ENCODE measurements at regions not wholly inside any gene's neighbourhood (a gene's known extent, or its start where the extent isn't known, plus 50 kb on each side); places are given as distances from the start of the nearest gene placed in this dataset.

DNA sequence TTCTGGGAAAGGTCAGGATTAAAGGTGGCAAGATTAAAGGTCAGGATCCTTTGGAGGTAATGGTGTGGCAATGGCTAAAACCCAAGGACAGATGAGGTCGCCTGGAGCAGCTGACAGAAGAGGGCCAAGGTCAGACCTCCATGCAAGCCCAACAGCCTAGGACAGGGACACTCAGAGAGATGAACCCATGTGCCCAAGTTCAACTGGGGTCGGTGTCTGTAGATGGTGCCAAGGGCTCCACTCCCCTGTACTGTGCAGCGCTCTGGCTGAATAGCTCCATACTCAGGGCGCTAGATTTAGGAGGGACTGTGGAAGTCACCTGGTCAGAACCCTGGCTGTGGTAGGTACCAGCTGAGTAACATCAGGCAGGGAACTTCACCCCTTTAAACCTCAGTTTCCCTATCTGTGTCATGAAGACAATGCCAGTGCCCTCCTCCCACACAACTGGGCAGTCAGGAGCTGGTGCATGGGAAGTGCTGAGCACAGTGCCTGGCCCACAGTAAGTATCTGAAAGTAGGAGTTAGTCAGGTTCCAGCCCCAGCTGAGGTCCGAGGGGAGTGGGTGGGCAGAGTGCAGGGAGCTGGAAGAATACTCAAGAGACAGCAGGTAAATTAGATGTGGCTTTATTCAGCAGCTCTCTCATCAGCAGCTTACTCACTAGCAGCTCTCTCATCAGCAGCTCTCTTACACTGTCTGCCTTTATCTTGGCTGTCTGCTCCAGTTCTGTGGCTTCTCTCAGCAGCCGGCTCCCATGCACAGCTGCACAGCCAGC lies 327.1 kb downstream of the GLRX3 start:
- no peak for DNase-seq

- DNase-seq = no peak
Observed at GRCh38 chr10:130463876-130464364, 327.7 kb downstream of the GLRX3 start.

DNA sequence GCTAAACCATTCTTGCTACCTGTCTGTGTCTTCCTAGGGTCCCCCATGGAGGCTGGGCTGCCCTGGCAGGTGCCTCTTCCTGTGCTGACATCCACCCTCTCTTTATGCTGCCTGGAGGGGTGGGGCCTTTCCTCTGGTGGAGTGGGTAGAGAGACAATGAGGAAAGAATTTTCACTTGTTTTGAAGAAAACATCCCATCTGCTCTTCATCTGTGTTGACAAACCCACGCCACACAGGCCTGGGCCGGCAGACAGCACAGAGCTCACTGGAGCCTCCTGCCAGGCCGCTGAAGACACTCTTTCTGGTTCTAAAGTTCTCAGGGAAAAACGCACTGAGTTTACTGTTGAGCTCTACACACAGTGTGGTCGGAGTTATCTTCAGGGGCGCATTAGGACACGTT lies 328.2 kb downstream of the GLRX3 start:
- DNase-seq = no peak

GRCh38 chr10:130466271-130466997 lies 330.2 kb downstream of the GLRX3 start:
- DNase-seq = no peak

DNA sequence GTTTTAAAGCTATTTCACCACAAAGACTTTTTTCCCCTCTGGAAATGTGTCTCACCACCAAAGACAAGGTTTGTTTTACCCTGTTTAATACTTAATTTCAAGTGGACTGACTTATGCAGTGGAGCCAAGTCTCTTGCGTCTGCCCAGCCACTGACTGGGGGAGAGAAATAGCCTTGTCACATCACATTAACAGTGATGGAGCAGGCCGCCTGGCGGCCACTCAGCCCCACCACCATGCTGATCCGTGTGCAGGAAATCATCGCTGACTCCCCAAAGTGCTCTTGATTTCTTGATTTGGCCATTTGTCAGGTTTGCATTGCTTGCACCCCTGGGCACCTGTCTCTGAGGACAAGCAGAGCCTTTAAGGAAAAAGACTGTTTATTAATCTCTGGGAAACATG lies 334.1 kb downstream of the GLRX3 start:
- DNase-seq = no peak

- no peak for DNase-seq
Observed at GRCh38 chr10:130470973-130471372, 334.8 kb downstream of the GLRX3 start.

GRCh38 chr10:130471486-130471885 lies 335.3 kb downstream of the GLRX3 start:
- DNase-seq = no peak

DNA sequence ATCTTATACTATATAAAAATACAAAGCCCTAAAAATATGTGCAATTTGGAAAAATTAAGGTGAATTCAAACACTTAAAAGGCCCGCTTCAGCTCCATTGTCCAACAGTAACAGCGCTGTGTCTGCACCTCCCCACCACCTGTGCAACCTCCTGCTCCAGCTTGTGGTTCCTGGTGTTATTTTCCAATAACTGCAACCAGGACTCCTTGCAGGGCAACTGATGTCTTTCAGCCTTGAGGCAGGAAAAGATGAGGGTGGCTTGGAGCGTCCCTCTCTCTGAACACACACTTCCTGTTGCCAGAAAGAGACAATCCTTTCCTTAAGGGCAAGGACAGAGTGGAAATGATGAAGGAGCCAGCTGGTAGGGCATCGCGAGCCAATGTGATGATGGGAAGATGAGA lies 336.0 kb downstream of the GLRX3 start:
- DNase-seq = no peak

DNA sequence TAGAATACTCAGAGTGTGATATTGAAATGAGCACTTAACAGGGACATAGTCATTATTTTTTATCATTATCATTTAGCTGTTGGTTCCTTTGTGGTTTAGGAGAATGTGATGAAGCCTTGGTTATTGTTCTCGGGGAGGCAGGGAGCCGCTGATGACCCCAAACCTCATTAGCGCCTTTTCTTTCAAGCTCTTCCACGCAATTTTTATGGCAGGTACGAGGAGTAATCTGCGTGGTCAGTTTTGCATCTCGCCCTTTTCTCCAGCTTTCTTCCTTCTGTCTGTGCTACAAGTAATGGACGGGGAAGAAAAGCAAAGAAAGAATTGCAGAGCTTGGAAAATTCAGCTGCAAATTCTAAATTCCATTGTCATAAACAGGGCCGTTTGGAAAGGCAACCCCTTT lies 338.4 kb downstream of the GLRX3 start:
- no peak for DNase-seq

GRCh38 chr10:130477360-130477759 lies 341.2 kb downstream of the GLRX3 start:
- DNase-seq = no peak

DNA sequence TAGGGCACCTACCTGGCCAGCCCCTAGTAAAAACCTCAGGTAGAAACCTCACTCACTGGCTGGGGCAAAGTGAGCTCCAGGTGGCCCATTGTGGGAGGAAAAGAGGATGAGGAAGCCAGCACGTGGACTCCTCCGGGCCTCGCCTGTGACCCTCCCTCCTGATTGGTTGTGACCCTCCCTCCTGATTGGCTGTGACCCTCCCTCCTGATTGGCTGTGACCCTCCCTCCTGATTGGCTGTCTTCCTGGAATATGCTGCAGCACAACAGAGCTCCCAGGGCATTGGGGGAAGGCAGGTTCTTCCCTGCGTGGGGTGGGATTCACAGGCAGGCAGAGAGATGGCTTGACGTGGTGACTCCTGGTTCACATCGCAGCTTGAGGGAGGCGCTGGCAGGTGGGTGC lies 343.0 kb downstream of the GLRX3 start:
- DNase-seq = no peak

DNA sequence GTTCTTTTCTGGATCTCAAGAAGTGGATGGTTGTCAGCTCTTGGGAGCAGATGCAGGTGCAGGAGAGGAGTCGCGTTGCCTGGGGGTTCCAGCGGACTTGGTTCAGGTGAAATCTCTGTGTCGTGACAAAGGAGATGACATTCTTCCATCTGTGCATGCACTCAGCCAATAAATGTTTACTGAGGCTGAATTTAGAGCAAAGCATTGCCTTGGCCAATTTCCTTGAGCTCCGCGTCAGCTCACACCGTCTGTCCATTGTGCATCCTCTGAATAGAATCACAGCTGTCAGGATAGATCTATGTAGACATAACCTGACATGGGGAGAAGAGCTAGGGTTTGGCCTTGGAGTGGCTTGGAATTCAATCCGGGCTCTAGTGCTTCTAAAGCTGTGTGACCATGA lies 343.7 kb downstream of the GLRX3 start:
- no peak for DNase-seq

- no peak for DNase-seq
Observed at GRCh38 chr10:130480491-130480890, 344.3 kb downstream of the GLRX3 start.

DNA sequence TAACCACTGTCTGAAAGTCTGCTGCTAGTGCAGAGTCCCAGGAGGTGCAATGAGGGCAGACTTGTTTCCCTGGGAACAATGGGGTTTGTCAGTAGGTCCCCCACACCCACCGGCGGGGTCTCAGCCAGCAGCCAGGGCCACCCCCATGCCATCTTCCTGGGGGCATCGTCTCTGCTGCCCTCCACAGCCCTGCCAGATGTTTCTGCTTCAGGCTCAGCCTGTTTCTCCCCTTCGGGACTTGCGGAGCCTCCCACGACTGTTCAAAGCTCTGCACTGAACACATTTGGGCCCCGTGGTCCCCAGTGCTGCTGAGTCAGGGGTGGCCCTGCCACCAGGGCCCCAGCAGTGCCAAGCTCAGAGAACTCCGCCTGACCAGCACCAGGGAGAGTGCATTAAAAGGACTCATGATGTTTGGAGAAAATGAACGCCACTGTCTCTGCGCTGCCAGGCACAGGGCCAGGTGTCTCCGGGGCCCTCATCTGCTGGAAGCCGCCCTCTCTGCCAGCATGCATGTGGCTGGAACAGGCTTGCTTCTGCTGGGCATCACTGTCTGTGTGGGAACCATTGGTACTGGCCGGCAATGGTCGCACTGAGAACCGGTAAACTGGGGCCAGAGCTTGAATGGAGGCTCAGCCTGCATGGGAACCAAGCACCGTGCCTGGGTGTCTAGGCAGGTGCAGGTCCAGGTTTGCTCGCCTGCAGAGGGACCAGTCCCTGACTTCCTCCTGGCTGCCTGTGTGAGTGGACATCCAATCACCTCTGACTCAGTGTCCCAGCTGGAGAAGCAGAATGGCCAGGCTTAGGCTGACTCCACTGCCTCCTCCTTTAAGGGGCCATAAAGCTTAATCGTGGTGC lies 345.1 kb downstream of the GLRX3 start:
- no peak for DNase-seq

- peak; percentile 5 to 55 (median 38) for DNase-seq
Observed at GRCh38 chr10:130481936-130482335, 345.7 kb downstream of the GLRX3 start.

- no peak for DNase-seq
Observed at GRCh38 chr10:130483691-130484467, 347.7 kb downstream of the GLRX3 start.

GRCh38 chr10:130484468-130485180 lies 348.4 kb downstream of the GLRX3 start:
- no peak for DNase-seq

DNA sequence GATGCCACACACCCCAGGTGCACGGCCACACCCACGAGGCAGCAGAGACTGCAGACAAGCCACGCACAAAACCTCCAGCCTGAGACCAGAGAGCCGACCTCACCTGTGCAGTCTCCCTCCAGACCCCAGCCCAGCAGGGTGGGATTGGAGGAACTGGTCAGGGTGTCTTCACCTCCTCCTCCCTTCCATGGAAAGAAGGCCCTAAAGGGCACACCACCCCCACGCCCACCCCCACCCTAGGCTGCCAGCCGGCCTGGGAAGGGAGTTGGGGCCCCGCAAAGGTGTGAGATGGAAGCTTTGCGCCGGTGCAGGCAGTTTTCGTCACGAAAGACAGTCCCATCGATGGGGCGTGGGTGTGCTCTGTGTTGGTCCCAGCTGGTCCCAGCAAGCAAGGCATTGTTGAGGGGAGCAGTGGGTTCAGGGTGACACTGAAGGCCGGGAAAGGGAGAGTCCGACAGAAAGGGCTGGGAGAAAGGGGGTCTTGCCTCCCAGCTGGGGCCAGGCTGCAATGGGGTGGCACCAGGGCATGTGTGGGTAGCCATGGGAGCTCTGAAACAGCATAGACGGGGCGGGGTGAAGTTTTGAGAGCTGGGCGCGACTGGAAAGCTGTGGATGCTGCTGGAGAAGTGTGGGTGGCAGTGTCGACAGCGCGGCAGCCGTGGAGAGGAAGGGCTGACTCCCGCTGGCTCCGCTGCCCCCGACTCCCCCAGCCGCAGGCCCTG lies 349.2 kb downstream of the GLRX3 start:
- no peak for DNase-seq

DNA sequence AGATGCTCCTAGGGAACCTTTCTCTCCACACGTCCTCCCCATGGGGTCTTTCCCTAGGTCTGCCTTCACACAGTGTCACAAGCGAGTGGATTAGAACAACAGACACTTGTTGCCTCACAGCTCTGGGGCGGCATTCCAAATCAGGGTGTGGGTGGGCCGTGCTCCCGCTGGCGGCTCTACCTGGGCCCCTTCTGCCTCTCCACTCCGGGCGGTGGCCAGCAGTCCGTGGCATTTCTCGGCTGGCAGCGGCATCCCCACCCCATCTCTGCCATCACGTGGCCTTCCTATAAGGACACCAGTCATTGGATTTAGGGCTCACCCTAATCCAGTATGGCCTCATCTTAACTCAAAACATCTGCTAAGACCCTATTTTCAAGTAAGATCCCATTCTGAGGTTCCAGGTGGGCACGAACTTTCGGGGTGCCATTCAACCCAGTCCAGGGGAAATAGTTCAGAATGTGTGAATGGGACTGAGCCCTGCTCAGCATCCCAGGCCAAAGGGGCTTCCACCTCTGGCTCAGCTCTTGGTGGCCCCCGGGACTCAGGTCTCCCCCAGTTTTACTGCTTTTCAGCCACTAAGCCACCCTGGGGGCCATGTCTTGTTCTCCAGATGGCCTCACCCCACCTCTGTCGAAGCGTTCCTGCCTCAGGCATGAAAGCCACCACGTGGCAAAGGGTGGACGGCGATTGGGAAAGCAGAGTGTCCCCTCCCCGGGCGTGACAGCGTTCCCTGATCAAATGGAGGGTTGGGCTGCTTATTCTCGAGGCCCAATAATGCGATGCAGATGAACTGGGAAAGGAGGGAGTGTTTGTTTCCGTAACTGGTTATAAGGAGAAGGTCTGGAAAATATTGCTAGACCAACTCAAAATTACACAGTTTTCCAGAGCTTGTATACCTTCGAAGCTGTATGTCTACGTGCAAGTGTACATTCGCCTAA lies 350.0 kb downstream of the GLRX3 start:
- DNase-seq = no peak

All from muscle of back (tissue), 3 donors.